ENCODE measurements at regions not wholly inside any gene's neighbourhood (a gene's known extent, or its start where the extent isn't known, plus 50 kb on each side); places are given as distances from the start of the nearest gene placed in this dataset.

DNA sequence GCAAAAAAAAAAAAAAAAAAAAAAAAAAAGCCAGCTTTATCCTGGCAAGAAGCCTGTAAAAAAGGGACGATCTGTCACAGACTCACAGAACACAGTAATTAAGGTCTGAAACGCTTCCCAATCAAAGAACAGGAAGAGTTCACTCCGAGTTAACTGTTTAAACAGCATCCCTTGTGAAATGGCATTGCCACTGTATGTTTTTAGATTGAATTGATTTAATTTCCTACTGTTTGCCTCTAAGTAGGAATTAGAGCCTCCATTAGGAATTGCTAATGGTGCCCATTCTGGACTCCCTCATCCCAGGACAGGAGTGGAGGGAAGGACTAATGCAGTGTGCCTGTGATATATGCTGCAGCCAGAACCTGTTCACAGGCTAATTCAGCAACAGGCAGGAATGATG, 370.8 kb downstream of the RWDD3 start:
- H3K27me3 ChIP-seq (replicated peaks; ENCODE audit: control insufficient read depth, insufficient read depth, low read length), result no peaks in the 10 kb centered on the region
- H3K9ac ChIP-seq (ENCODE audit: low read length), result no peak overlapping the region
- H3K4me3 ChIP-seq (ENCODE audit: low read length), result no peak overlapping the region
- DNase-seq (ENCODE audit: low read depth), result no peak
- H3K4me1 ChIP-seq (ENCODE audit: control insufficient read depth, insufficient read depth, low read length), result no peaks in the 10 kb centered on the region
- peaks cover 5% of the 10 kb centered on the region for H3K9me3 ChIP-seq (ENCODE audit: control insufficient read depth, low read length)
- no peaks in the 10 kb centered on the region for H3K36me3 ChIP-seq (ENCODE audit: control insufficient read depth, insufficient read depth, low read length, severe bottlenecking)

DNA sequence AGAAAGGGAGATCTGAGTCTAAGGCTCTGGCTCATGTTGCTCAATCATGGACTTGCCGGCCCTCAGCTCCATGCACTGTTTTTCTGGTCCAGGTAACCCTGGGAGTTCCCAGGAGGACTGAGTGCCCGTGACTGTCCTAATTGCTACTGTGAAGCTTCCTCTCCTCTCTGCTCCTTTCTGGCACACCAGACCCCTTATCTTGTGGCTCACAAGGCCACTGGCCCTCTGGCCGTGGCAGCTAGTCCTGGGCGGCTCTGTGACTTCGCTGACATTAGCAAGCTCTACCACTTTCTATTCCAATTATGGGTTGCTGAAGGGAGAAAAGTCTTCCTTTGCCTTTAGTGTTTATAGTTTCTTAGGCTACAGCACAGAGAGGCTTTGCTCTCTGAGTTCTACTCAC, 380.2 kb downstream of the RWDD3 start:
- no peak overlapping the region for H3K9ac ChIP-seq (ENCODE audit: low read length)
- no peak overlapping the region for H3K4me3 ChIP-seq (ENCODE audit: low read length)
- DNase-seq (ENCODE audit: low read depth), result no peak
- H3K4me1 ChIP-seq (ENCODE audit: control insufficient read depth, insufficient read depth, low read length), result no peaks in the 10 kb centered on the region
- no peaks in the 10 kb centered on the region for H3K36me3 ChIP-seq (ENCODE audit: control insufficient read depth, insufficient read depth, low read length, severe bottlenecking)
- no peaks in the 10 kb centered on the region for H3K27me3 ChIP-seq (replicated peaks; ENCODE audit: control insufficient read depth, insufficient read depth, low read length)
- H3K9me3 ChIP-seq (ENCODE audit: control insufficient read depth, low read length), result no peaks in the 10 kb centered on the region

DNA sequence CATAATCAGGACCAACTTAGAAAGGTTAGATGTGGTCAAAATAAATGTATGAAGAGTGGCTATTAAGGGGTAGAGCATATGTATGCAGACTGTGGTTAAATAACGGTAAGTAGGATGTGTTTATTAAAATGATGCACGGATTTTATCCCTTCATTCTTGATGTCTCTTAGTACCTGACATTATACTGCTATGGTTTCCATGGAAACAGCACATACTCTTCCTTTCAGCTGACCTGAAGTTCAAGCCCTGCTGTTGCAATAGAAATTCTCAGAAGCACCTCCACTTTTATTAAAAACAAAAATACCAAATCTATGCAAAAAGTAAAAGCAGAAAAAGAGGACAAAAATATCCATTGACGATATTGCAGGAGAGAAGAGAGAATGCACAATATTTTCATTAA, 381.4 kb downstream of the RWDD3 start:
- Histone ChIP-seq H3K4me1 (ENCODE audit: control insufficient read depth, insufficient read depth, low read length) (no peaks in the 10 kb centered on the region), H3K36me3 (ENCODE audit: control insufficient read depth, insufficient read depth, low read length, severe bottlenecking) (no peaks in the 10 kb centered on the region), H3K4me3 (ENCODE audit: low read length) (no peak overlapping the region), H3K9ac (ENCODE audit: low read length) (no peak overlapping the region), H3K9me3 (ENCODE audit: control insufficient read depth, low read length) (no peaks in the 10 kb centered on the region), H3K27me3 (replicated peaks; ENCODE audit: control insufficient read depth, insufficient read depth, low read length) (no peaks in the 10 kb centered on the region)
- DNase-seq (ENCODE audit: low read depth), result no peak

DNA sequence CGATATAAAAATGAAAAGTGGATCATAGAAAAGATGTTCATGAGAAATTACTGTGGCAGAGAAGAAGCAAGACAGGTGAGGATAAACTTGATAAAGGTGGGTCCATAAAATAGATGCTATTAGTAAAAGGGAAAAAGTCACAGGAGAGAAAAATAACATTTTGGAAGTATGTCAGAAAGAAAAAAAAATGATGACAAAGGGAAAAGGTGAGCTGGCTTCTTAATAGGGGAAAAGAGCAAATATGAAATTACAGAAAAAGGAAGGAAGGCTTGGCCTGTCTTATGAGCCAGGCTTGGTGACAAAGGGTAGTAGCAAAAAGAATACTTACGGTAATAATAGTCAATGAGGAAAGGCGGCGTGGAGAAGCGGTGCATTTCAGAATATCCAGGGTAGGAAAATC, 386.1 kb downstream of the RWDD3 start:
- no peak for DNase-seq (ENCODE audit: low read depth)
- peaks cover 6% of the 10 kb centered on the region for H3K4me1 ChIP-seq (ENCODE audit: control insufficient read depth, insufficient read depth, low read length)
- H3K9ac ChIP-seq (ENCODE audit: low read length), result no peak overlapping the region
- no peaks in the 10 kb centered on the region for H3K27me3 ChIP-seq (replicated peaks; ENCODE audit: control insufficient read depth, insufficient read depth, low read length)
- no peaks in the 10 kb centered on the region for H3K36me3 ChIP-seq (ENCODE audit: control insufficient read depth, insufficient read depth, low read length, severe bottlenecking)
- no peak overlapping the region for H3K4me3 ChIP-seq (ENCODE audit: low read length)
- H3K9me3 ChIP-seq (ENCODE audit: control insufficient read depth, low read length), result no peaks in the 10 kb centered on the region

DNA sequence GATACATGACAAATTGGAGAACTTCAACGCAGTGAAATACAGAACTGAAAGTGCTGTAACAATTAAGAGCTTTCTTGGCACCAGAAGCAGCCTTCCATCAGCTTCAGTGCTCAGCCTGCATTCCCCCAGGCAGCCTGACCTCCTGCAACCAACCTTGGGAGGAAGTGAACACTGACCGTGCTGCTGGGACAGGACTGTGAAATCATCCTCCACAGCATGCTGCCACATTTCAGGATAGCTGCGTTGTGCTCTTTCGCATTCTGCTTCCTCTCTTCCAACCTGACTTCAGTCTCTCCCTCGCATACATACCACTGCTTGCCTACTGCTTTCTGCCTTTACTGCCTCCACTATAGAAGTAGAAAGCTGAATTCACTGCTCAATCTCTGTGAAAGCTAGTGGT, 388.6 kb downstream of the RWDD3 start:
- Histone ChIP-seq H3K4me1 (ENCODE audit: control insufficient read depth, insufficient read depth, low read length) (peaks cover 15% of the 10 kb centered on the region), H3K4me3 (ENCODE audit: low read length) (no peak overlapping the region), H3K9ac (ENCODE audit: low read length) (no peak overlapping the region), H3K9me3 (ENCODE audit: control insufficient read depth, low read length) (no peaks in the 10 kb centered on the region), H3K36me3 (ENCODE audit: control insufficient read depth, insufficient read depth, low read length, severe bottlenecking) (no peaks in the 10 kb centered on the region), H3K27me3 (replicated peaks; ENCODE audit: control insufficient read depth, insufficient read depth, low read length) (no peaks in the 10 kb centered on the region)
- no peak for DNase-seq (ENCODE audit: low read depth)

DNA sequence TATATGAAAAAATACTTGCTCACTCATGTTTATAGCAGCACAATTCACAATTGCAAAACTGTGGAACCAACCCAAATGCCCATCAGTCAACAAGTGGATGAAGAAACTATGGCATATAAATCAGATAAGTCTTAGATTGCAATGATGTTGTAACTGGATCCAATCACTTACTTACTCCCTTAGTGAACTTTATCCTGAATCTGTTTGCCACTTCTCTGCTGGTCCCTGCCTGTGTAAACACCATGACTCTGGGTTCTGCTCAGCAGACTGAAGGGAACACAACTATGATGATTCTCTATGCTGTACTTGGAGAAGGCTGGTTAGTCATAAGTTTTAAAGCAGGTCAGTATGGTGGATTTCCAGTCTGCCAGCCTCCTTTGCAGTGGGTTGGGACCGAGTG, 391.2 kb downstream of the RWDD3 start:
- Histone ChIP-seq H3K4me3 (ENCODE audit: low read length) (peak overlapping the region; percentile 79), H3K27me3 (replicated peaks; ENCODE audit: control insufficient read depth, insufficient read depth, low read length) (no peaks in the 10 kb centered on the region), H3K36me3 (ENCODE audit: control insufficient read depth, insufficient read depth, low read length, severe bottlenecking) (no peaks in the 10 kb centered on the region), H3K9ac (ENCODE audit: low read length) (peak overlapping the region; percentile 84), H3K9me3 (ENCODE audit: control insufficient read depth, low read length) (no peaks in the 10 kb centered on the region), H3K4me1 (ENCODE audit: control insufficient read depth, insufficient read depth, low read length) (peaks cover 18% of the 10 kb centered on the region)
- no peak for DNase-seq (ENCODE audit: low read depth)

DNA sequence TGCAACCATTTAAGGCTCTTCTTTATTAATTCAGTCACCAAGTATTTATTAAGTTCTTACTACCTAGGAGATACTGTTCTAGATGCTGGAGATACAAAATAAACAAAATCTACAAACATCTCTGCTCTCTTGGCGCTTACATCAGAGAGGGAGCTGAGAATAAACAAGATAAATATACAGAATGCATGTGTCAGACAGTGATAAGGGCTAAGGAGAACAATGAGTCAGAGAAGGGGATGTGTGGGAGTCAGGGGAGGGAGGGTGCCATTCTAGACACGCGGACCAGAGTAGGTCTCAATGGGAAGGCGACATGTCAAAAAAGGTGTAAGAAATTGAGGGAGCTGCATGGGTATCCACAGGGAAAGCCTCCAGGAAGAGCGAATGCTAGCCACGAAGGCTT, 393.2 kb downstream of the RWDD3 start:
- Histone ChIP-seq H3K36me3 (ENCODE audit: control insufficient read depth, insufficient read depth, low read length, severe bottlenecking) (no peaks in the 10 kb centered on the region), H3K9me3 (ENCODE audit: control insufficient read depth, low read length) (no peaks in the 10 kb centered on the region), H3K4me3 (ENCODE audit: low read length) (peak overlapping the region; percentile 44), H3K4me1 (ENCODE audit: control insufficient read depth, insufficient read depth, low read length) (peaks cover 18% of the 10 kb centered on the region), H3K27me3 (replicated peaks; ENCODE audit: control insufficient read depth, insufficient read depth, low read length) (no peaks in the 10 kb centered on the region), H3K9ac (ENCODE audit: low read length) (no peak overlapping the region)
- no peak for DNase-seq (ENCODE audit: low read depth)

DNA sequence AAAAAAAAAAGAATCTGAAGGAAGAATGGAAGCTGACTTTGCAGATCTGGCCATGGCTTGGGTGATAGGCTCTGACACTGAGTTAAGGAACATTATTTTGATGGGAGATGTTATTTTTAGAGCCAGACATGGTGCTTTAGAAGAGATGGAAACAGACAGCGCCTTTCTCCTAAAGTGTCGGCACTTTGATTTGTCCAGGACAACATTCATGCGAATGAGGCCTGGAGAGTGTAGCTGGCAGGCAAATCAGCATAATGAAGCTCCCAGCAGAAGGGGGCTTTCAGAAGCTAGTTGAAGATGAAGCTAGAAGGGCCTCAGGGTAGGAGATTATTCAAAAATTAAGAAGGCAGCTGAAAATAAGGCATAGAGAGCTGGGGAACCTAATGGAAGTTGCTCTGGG, 397.7 kb downstream of the RWDD3 start:
- H3K36me3 ChIP-seq (ENCODE audit: control insufficient read depth, insufficient read depth, low read length, severe bottlenecking), result no peaks in the 10 kb centered on the region
- H3K4me1 ChIP-seq (ENCODE audit: control insufficient read depth, insufficient read depth, low read length), result peaks cover 22% of the 10 kb centered on the region
- DNase-seq (ENCODE audit: low read depth), result no peak
- no peak overlapping the region for H3K4me3 ChIP-seq (ENCODE audit: low read length)
- H3K27me3 ChIP-seq (replicated peaks; ENCODE audit: control insufficient read depth, insufficient read depth, low read length), result no peaks in the 10 kb centered on the region
- no peak overlapping the region for H3K9ac ChIP-seq (ENCODE audit: low read length)
- no peaks in the 10 kb centered on the region for H3K9me3 ChIP-seq (ENCODE audit: control insufficient read depth, low read length)

DNA sequence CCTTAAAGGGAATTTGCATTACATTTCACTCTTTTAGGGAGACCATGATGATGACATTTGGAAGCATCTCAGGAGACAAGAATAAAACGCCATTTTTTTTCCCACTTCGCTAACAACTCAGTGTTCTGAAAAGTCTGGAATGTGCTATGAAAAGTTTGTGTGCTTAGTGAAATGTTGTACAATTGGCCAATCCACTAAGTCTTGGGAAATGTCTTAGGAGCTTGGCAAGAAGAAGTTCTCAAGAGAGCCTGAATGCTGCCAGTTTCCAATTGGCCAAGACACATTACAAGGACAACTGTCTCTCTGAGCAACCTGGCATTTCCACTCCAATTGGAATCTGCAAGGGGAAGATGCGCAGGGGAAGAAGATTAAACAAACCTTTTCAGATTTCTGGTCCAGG, 401.8 kb downstream of the RWDD3 start:
- Histone ChIP-seq H3K9ac (ENCODE audit: low read length) (no peak overlapping the region), H3K4me1 (ENCODE audit: control insufficient read depth, insufficient read depth, low read length) (peaks cover 10% of the 10 kb centered on the region), H3K9me3 (ENCODE audit: control insufficient read depth, low read length) (no peaks in the 10 kb centered on the region), H3K36me3 (ENCODE audit: control insufficient read depth, insufficient read depth, low read length, severe bottlenecking) (no peaks in the 10 kb centered on the region), H3K4me3 (ENCODE audit: low read length) (no peak overlapping the region), H3K27me3 (replicated peaks; ENCODE audit: control insufficient read depth, insufficient read depth, low read length) (no peaks in the 10 kb centered on the region)
- no peak for DNase-seq (ENCODE audit: low read depth)

DNA sequence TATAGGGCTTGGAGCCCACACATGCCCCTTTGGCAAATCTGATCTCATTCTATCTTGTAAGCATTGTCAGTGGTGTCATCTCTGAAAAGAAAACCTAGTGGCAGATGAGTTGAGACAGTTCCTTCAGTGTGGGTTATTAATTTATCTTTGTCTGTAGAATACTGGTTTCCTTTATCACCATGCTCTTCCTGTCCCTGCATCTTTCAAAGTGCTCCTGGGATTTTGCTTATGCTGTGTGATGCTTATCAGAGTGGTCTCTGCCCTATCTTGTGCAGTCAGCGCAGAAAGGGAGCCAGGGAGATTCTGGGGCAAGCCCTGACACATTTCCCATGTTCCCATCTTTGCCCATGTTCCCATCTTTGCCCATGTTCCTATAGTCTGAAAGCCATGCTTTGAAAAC, 402.9 kb downstream of the RWDD3 start:
- H3K4me1 ChIP-seq (ENCODE audit: control insufficient read depth, insufficient read depth, low read length), result peaks cover 10% of the 10 kb centered on the region
- H3K4me3 ChIP-seq (ENCODE audit: low read length), result no peak overlapping the region
- no peak for DNase-seq (ENCODE audit: low read depth)
- H3K27me3 ChIP-seq (replicated peaks; ENCODE audit: control insufficient read depth, insufficient read depth, low read length), result no peaks in the 10 kb centered on the region
- H3K9me3 ChIP-seq (ENCODE audit: control insufficient read depth, low read length), result no peaks in the 10 kb centered on the region
- no peaks in the 10 kb centered on the region for H3K36me3 ChIP-seq (ENCODE audit: control insufficient read depth, insufficient read depth, low read length, severe bottlenecking)
- H3K9ac ChIP-seq (ENCODE audit: low read length), result no peak overlapping the region

DNA sequence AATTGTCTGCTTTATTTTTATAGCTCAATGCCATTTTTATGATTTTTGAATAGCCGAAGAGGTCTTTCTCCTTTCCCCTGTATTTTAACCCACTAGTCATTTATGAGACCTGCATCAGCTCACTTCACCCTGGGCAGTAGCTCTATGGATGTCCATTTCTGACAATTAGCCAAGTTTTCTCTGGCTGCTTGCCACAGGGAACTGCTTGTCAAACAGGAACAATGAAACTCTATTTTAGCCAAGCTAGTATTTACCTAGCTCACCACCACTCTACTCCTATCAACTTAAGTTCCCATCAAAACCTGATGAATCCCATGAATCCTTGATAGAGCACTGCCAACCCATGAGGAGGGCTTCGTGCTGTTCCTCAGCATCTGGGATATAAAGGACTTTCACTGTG, 406.7 kb downstream of the RWDD3 start:
- no peaks in the 10 kb centered on the region for H3K9me3 ChIP-seq (ENCODE audit: control insufficient read depth, low read length)
- H3K27me3 ChIP-seq (replicated peaks; ENCODE audit: control insufficient read depth, insufficient read depth, low read length), result no peaks in the 10 kb centered on the region
- H3K9ac ChIP-seq (ENCODE audit: low read length), result no peak overlapping the region
- H3K36me3 ChIP-seq (ENCODE audit: control insufficient read depth, insufficient read depth, low read length, severe bottlenecking), result no peaks in the 10 kb centered on the region
- H3K4me1 ChIP-seq (ENCODE audit: control insufficient read depth, insufficient read depth, low read length), result peaks cover 5% of the 10 kb centered on the region
- no peak overlapping the region for H3K4me3 ChIP-seq (ENCODE audit: low read length)
- DNase-seq (ENCODE audit: low read depth), result no peak

DNA sequence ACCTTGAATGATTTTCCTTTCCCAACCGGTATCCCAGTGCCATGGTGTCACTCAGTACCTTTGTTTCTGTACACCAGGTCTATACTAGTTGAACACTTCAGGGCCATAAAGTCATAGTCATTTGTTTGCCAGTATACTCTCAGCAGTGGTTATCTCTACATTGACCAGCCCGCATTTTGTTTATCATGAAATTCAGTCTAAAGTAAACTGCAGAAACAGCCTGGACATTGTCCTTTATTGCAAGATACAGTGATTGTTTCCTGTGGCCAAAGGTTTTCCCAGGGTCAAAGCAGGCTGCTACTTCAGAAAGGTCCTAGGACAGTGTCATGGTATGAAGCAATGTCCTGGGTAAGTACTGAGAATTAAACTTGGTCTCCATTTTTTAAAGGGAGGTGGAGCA, 407.4 kb downstream of the RWDD3 start:
- DNase-seq (ENCODE audit: low read depth), result no peak
- no peaks in the 10 kb centered on the region for H3K36me3 ChIP-seq (ENCODE audit: control insufficient read depth, insufficient read depth, low read length, severe bottlenecking)
- no peaks in the 10 kb centered on the region for H3K27me3 ChIP-seq (replicated peaks; ENCODE audit: control insufficient read depth, insufficient read depth, low read length)
- H3K9me3 ChIP-seq (ENCODE audit: control insufficient read depth, low read length), result no peaks in the 10 kb centered on the region
- no peak overlapping the region for H3K4me3 ChIP-seq (ENCODE audit: low read length)
- H3K9ac ChIP-seq (ENCODE audit: low read length), result no peak overlapping the region
- H3K4me1 ChIP-seq (ENCODE audit: control insufficient read depth, insufficient read depth, low read length), result peaks cover under 1% of the 10 kb centered on the region

All from adipocyte (in vitro differentiated cells).